ENCODE measurements at regions not wholly inside any gene's neighbourhood (a gene's known extent, or its start where the extent isn't known, plus 50 kb on each side); places are given as distances from the start of the nearest gene placed in this dataset.

DNA sequence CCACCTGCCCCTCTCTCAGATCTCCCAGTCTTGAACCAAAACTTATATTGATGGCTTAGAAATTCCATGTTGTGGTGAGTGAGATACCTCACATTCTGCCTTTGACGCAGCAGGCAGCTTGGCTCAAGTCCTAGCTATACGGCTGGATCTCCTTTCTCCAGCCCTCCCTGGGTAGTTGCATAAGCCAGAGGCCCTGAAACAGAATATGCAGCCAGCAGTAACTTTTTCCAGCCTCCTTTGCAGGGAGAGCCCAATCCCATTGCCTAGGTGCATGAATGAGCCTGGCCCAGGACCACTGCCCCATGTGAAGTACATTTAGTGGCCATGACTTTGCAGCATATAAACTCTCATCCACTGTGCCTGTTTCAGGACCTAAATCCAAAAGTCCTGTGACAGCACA lies 202.2 kb upstream of the CDYL start:
- H3K4me3 ChIP-seq (ENCODE audit: low read length) = no peak overlapping the region
- no peak for TF ChIP-seq CTCF (IDR thresholded peaks at IDR 0.05; ENCODE audit: insufficient read depth, low read depth, low read length, missing control alignments)
- DNase-seq (ENCODE audit: low read depth) = no peak

DNA sequence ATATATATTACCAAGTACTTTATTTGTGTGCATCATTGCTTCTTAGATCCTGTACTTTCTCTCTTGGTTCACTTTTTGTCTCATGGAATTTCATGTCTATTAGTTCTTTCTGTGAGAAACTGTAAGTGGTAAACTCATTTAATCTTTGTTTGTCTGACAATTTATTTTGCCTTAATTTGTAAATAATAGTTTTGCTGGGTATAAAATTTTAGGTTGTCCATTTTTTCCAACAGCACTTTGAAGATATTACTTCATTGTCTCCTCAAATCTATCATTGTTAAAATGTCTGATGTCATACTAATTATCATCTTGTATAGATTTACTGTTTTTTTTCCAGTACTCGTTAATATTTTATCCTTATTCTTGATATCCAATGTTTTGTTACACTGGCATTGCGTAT lies 205.2 kb upstream of the CDYL start:
- H3K4me3 ChIP-seq (ENCODE audit: low read length) = no peak overlapping the region
- DNase-seq (ENCODE audit: low read depth) = no peak
- TF ChIP-seq CTCF (IDR thresholded peaks at IDR 0.05; ENCODE audit: insufficient read depth, low read depth, low read length, missing control alignments) = no peak

- H3K4me3 ChIP-seq (ENCODE audit: low read length) = no peak overlapping the region
- TF ChIP-seq CTCF (IDR thresholded peaks at IDR 0.05; ENCODE audit: insufficient read depth, low read depth, low read length, missing control alignments) = no peak
- no peak for DNase-seq (ENCODE audit: low read depth)
Measured at GRCh38 chr6:4568138-4568537, 208.1 kb upstream of the CDYL start.

DNA sequence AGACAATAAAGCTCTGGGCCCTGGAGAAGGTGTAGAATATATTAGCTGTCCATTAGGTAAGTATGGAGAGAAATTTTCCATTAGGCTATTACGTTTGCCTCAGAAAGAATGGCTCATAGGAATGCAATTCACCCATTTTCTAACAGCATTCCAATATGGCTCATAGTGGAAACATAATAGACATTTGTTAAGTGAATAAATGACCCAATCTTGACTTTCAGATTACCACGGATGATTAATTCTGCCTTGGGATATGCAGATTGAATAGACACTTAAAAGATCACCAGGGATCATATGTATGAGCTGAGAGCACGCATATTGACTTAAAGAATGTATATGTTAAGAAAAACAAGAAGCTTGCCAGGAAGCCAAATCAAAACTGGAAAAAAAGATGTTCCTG lies 209.1 kb upstream of the CDYL start:
- peak; percentile 91 for DNase-seq (ENCODE audit: low read depth)
- TF ChIP-seq CTCF (IDR thresholded peaks at IDR 0.05; ENCODE audit: insufficient read depth, low read depth, low read length, missing control alignments) = no peak
- H3K4me3 ChIP-seq (ENCODE audit: low read length) = no peak overlapping the region

DNA sequence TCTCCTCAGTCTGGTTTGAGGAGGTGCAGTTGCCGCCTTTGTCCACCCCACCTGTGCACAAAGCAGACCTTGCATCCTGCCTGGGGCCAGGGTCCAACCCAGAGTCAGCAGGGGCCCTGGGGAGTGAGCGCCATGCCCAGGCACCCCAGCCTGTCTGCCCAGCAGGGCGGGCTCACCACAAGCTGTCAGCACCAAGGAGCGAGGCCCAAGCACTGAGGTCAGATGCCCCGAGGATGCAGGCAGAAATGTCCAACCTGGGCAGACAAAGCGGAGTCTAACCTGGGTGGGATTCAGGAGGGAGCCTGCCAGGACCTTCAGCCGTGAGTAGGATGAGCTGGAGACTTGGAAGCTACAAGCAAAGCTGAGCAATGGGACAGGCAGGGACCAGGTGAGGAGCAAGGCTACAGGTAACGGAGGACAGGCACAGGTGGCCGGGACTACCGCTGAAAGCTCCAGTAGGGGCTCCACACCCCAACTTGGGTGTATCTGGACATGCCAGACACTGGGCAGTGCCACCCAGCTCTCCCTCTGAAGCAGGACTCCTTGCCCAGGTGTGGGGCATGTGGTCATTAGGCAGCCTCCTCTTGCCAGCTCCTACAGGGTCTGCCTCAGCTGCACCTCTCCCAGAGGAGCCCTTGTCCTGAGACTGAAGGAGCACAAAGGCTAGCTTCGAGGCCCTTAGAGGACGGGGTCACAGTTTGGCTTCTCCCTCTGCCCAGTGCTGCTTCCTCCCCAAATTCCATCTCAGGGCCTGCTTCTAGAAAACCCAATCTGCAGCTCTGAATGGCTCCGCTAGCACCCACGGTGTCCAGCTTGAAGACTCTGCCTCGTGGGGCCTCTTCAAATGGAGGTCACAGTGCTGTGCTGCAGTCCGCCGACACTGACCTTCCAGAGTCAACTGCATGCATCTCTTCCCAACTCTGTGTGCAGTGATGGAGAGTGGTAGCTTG lies 210.6 kb upstream of the CDYL start:
- TF ChIP-seq CTCF (IDR thresholded peaks at IDR 0.05; ENCODE audit: insufficient read depth, low read depth, low read length, missing control alignments) = no peak
- no peak for DNase-seq (ENCODE audit: low read depth)
- no peak overlapping the region for H3K4me3 ChIP-seq (ENCODE audit: low read length)

GRCh38 chr6:4564801-4565271 lies 211.4 kb upstream of the CDYL start:
- H3K4me3 ChIP-seq (ENCODE audit: low read length) = no peak overlapping the region
- no peak for DNase-seq (ENCODE audit: low read depth)
- no peak for TF ChIP-seq CTCF (IDR thresholded peaks at IDR 0.05; ENCODE audit: insufficient read depth, low read depth, low read length, missing control alignments)

DNA sequence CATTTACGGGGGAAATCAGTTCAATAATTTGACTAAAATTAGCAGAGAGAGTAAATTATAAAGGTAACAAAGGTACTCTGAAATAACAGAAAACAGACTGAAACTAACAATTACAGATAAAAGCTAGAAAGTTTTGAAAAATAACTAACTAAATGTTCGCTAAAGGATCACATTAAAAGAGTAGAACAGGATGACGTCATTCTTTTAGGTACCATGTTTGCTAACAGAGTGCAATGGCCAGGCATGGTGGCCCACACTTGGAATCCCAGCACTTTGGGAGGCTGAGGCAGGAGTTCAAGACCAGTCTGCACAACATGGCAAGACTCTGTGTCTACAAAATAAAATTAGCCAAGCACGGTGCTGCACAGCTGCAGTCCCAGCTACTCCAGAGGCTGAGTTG lies 212.3 kb upstream of the CDYL start:
- TF ChIP-seq CTCF (IDR thresholded peaks at IDR 0.05; ENCODE audit: insufficient read depth, low read depth, low read length, missing control alignments) = no peak
- no peak for DNase-seq (ENCODE audit: low read depth)
- H3K4me3 ChIP-seq (ENCODE audit: low read length) = no peak overlapping the region

Measured in epithelial cell of esophagus (primary cell).